Heart left ventricle (tissue), 16 donors: ENCODE measurements at regions not wholly inside any gene's neighbourhood (a gene's known extent, or its start where the extent isn't known, plus 50 kb on each side); places are given as distances from the start of the nearest gene placed in this dataset.

Experiments used
- ATAC-seq, 4 donors: fragments of 200-7000 bp; cut with Tn5 transposase; one replicate each; pipeline ENCODE4 v1.9.1; 2020 to 2022; ENCODE audit warnings: moderate library complexity in 4 of 4, mild to moderate bottlenecking in 3 of 4, moderate number of reproducible peaks in 1 of 4
- DNase-seq, 5 donors: peaks; one replicate each; pipeline ENCODE4 v3.0.0-alpha.2; 2020
- H3K27ac ChIP-seq, 12 donors: fragments of 200-600 bp; sonication (generic) in 4 of 12; one replicate each; pipeline versions ENCODE4 v1.5.0 to v1.8.0; 2016 to 2022; ENCODE audit warnings: mild to moderate bottlenecking in 2 of 12
- H3K27me3 ChIP-seq, 9 donors: fragments of 200-600 bp; sonication (generic) in 2 of 9; one replicate each; pipeline versions ENCODE4 v1.5.1 to v1.8.0; 2016 to 2022; ENCODE audit warnings: mild to moderate bottlenecking in 3 of 9
- H3K36me3 ChIP-seq, 9 donors: fragments of 200-600 bp; sonication (generic) in 2 of 9; one replicate each; pipeline versions ENCODE4 v1.5.0 to v1.8.0; 2018 to 2022; ENCODE audit warnings: mild to moderate bottlenecking in 2 of 9
- H3K4me1 ChIP-seq, 12 donors: fragments of 200-600 bp; sonication (generic) in 4 of 12; one replicate each; pipeline versions ENCODE4 v1.5.0 to v1.8.0; 2016 to 2022; ENCODE audit warnings: mild to moderate bottlenecking in 3 of 12
- H3K4me3 ChIP-seq, 12 donors: fragments of 200-600 bp; sonication (generic) in 4 of 12; one replicate each; pipeline versions ENCODE4 v1.5.0 to v1.8.0; 2017 to 2022; ENCODE audit warnings: mild to moderate bottlenecking in 9 of 12, moderate library complexity in 4 of 12
- H3K9me3 ChIP-seq, 12 donors: fragments of 200-600 bp; sonication (generic) in 4 of 12; one replicate each; pipeline versions ENCODE4 v1.5.0 to v1.8.0; 2016 to 2022; ENCODE audit warnings: mild to moderate bottlenecking in 1 of 12
- CTCF ChIP-seq, 12 donors: fragments of 200-600 bp; sonication (generic) in 4 of 12; IDR thresholded peaks; one replicate each; pipeline versions ENCODE4 v1.5.0 to v1.8.0; 2018 to 2022; ENCODE audit warnings: antibody characterized with exemption in 12 of 12, mild to moderate bottlenecking in 5 of 12
- POLR2A ChIP-seq, 2 donors: fragments of 450-650 bp; IDR thresholded peaks; one replicate each; pipeline ENCODE4 v1.6.1; 2017; ENCODE audit warnings: antibody characterized with exemption in 2 of 2, mild to moderate bottlenecking in 2 of 2, moderate library complexity in 2 of 2
- WGBS, 4 donors: extraction: QIAGEN DNeasy Blood & Tissue Kit in 2 of 4; methylation state at CpG; one replicate each; pipeline versions ENCODE4 v1.1.5 to v1.1.7; 2013 to 2018; 5-methylcytosine and 5-hydroxymethylcytosine counted together
- intact Hi-C, 10 donors: fragments of 100-400 bp; cut with DNase I; formaldehyde crosslinking; loops; one replicate each; pipeline versions ENCODE4 v1.11.1 to v1.14.2; 2022
- donor health status: ischemic (EF 13 %, LVEDD 7.1; RV severe dilation, severe dysfunction).
- donor health status: healthy with polysubstance abuse.
- donor health status: DM: no; HTN: yes; CAD: no.
- donor health status: DM: no; HTN: no; CAD: no.
- donor health status: ischemic (EF 25% LVEDD 6.9; RV normal size, moderate dysfunction).
- donor health status: ischemic (EF 25% LVEDD 5.7; RV mildly dilated, moderate dysfunction).
- donor health status: healthy.
- donor health status: DM: yes; HTN: yes; CAD: no.
- donor health status: ischemic (EF 35%, LVEDD 5.7; RV mildly dilated, moderate dysfunction).
- donor health status: nonischemic (EF 11% LVEDD 7.7; RV severe dilation, severe dysfunction).
- donor health status: DM: yes; HTN: yes; CAD: no.
- donor health status: PGD.
- donor health status: ischemic (EF 29% LVEDD 5.4; RV normal size, mild dysfunction).
- donor health status: nonischemic (EF 23%, LVEDD 6.1; RV moderate dilation, normal function).

DNA sequence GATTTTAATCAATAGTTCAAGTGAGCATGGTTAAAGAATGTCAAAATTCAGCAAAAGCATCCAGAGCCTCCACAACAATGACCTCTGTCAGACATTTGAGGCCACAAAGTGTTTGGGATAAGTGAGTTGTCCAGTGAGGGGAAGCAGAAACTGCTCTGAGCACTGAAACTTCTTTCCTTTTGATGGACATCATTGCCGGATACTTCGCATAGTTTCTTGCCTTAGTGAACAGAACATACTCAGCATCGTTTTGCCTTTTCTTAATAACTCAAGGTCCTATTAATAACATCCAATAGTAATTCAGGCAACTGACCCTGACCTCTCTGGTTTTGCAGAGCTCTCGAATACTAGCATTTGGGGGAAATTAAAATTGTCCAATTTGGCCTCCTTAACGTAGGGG lies 78.6 kb downstream of the EDN3 start:
- peaks cover 0 to 44% (median 9%) of the 10 kb centered on the region in 9 donors for H3K27me3 ChIP-seq

DNA sequence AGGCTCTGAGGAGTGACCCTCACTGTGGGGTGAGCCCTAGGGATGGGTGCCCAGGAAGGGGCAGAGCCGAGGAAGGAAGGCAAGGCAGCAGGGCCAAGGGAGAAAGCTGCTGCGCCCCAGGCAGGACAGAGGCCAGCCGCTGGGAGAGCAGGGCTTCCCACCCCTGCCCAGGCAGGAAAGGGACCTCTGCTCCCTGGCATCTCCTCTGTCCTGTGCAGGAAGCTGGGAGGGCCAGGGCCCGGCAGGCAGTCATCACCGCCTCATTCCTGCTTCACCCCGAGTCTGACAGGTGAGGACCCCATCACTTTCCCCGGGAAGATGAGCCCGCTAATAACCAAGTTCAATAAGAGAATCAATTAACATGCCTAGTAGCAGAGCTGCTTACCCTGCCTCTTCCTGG lies 81.3 kb downstream of the EDN3 start:
- H3K36me3 ChIP-seq: no peaks in the 10 kb centered on the region
- WGBS, 4 donors: 57 to 66% (median 60%) methylated on average over 7 to 8 of the region's 8 CpGs
- no peaks in the 10 kb centered on the region for H3K4me1 ChIP-seq
- no peak for ATAC-seq
- no peak overlapping the region for H3K4me3 ChIP-seq
- H3K27me3 ChIP-seq: peaks cover 0 to 44% (median 9%) of the 10 kb centered on the region in 9 donors
- H3K9me3 ChIP-seq: no peaks in the 10 kb centered on the region
- no peak for DNase-seq
- intact Hi-C loops: no loop called here
- H3K27ac ChIP-seq: no peak overlapping the region
- TF ChIP-seq POLR2A (IDR thresholded peaks at IDR 0.05): no peak
- no peak for TF ChIP-seq CTCF (IDR thresholded peaks at IDR 0.05)

More for the DNA sequence above, 78.6 kb downstream of the EDN3 start:
- 62 to 70% (median 62%) methylated on average over 5 of the region's 5 CpGs for WGBS, 4 donors
- ATAC-seq: no peak
- H3K4me3 ChIP-seq: no peak overlapping the region
- intact Hi-C loops: loop anchor here in 1 of 10 donors (10.0 kb wide), 1 partner anchor 114 kb away; no protein-coding TSS in a partner anchor
- H3K4me1 ChIP-seq: no peaks in the 10 kb centered on the region
- no peaks in the 10 kb centered on the region for H3K9me3 ChIP-seq
- no peak for DNase-seq
- H3K36me3 ChIP-seq: no peaks in the 10 kb centered on the region
- no peak for TF ChIP-seq CTCF (IDR thresholded peaks at IDR 0.05)
- H3K27ac ChIP-seq: no peak overlapping the region

- peaks cover 0 to 44% (median 9%) of the 10 kb centered on the region in 9 donors for H3K27me3 ChIP-seq
- TF ChIP-seq POLR2A (IDR thresholded peaks at IDR 0.05): no peak
- no peak for TF ChIP-seq CTCF (IDR thresholded peaks at IDR 0.05)
Measured at GRCh38 chr20:59382157-59382725, 81.8 kb downstream of the EDN3 start.

GRCh38 chr20:59382907-59383306 lies 82.5 kb downstream of the EDN3 start:
- no peaks in the 10 kb centered on the region for H3K4me1 ChIP-seq
- H3K4me3 ChIP-seq: no peak overlapping the region
- 70 to 80% (median 76%) methylated on average over 10 of the region's 10 CpGs for WGBS, 4 donors
- H3K9me3 ChIP-seq: no peaks in the 10 kb centered on the region
- DNase-seq: no peak
- no peak for ATAC-seq
- no peak for TF ChIP-seq CTCF (IDR thresholded peaks at IDR 0.05)
- no peak for TF ChIP-seq POLR2A (IDR thresholded peaks at IDR 0.05)
- H3K36me3 ChIP-seq: no peaks in the 10 kb centered on the region
- intact Hi-C loops: no loop called here
- no peak overlapping the region for H3K27ac ChIP-seq
- peaks cover 0 to 39% (median 9%) of the 10 kb centered on the region in 9 donors for H3K27me3 ChIP-seq

More at GRCh38 chr20:59382157-59382725, 81.8 kb downstream of the EDN3 start:
- no peak for DNase-seq
- WGBS, 4 donors: 73 to 88% (median 79%) methylated on average over 17 to 19 of the region's 19 CpGs
- no peak overlapping the region for H3K27ac ChIP-seq
- no peaks in the 10 kb centered on the region for H3K36me3 ChIP-seq
- H3K9me3 ChIP-seq: no peaks in the 10 kb centered on the region
- no peaks in the 10 kb centered on the region for H3K4me1 ChIP-seq
- ATAC-seq: no peak
- intact Hi-C loops: no loop called here
- no peak overlapping the region for H3K4me3 ChIP-seq
